ENCODE measurements at regions not wholly inside any gene's neighbourhood (a gene's known extent, or its start where the extent isn't known, plus 50 kb on each side); places are given as distances from the start of the nearest gene placed in this dataset.

DNA sequence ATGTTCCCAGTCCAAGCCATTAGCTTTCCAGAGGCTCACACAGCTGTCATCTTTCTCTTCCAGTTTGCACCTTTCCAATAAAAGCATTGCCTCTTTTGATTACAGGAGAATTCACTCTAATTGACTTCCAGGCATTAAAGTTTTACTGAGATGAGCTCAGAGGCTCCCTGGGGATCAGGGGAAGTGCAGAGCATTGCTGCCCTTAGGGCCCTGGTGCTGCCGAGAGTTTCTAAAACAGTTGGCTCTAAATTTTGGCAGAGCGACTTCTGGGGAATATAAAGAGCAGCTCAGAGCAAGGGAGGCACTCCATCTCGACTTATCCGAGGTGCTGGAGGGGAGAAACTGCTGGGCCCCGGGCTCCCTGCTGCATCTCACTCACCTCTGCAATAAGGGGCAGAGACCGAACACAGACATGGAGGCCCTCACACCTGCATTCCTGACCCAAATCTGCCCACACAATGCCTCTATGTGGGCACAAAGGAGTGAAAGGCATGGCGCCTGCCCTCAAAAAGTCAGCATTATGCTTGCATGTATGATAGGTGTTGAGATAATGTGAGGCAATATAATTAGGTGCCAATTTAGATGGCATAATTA is 61.7 kb downstream of the SCN11A start:
- Histone ChIP-seq H3K4me3 (ENCODE audit: low read depth, low read length) (no peak overlapping the region), H3K36me3 (no peaks in the 10 kb centered on the region), H3K27me3 (no peaks in the 10 kb centered on the region), H3K9me3 (no peaks in the 10 kb centered on the region), H3K4me1 (no peaks in the 10 kb centered on the region)
- DNase-seq: peak; percentile 27
- TF ChIP-seq, protein P1, sequence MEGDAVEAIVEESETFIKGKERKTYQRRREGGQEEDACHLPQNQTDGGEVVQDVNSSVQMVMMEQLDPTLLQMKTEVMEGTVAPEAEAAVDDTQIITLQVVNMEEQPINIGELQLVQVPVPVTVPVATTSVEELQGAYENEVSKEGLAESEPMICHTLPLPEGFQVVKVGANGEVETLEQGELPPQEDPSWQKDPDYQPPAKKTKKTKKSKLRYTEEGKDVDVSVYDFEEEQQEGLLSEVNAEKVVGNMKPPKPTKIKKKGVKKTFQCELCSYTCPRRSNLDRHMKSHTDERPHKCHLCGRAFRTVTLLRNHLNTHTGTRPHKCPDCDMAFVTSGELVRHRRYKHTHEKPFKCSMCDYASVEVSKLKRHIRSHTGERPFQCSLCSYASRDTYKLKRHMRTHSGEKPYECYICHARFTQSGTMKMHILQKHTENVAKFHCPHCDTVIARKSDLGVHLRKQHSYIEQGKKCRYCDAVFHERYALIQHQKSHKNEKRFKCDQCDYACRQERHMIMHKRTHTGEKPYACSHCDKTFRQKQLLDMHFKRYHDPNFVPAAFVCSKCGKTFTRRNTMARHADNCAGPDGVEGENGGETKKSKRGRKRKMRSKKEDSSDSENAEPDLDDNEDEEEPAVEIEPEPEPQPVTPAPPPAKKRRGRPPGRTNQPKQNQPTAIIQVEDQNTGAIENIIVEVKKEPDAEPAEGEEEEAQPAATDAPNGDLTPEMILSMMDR (IDR thresholded peaks at IDR 0.05; ENCODE audit: low read depth, low read length): no peak

- no peak for DNase-seq
- Histone ChIP-seq H3K4me1 (no peaks in the 10 kb centered on the region), H3K4me3 (ENCODE audit: low read depth, low read length) (no peak overlapping the region), H3K9me3 (no peaks in the 10 kb centered on the region), H3K36me3 (no peaks in the 10 kb centered on the region), H3K27me3 (no peaks in the 10 kb centered on the region)
- TF ChIP-seq, protein P1 (IDR thresholded peaks at IDR 0.05; ENCODE audit: low read depth, low read length): no peak
These were observed 62.8 kb downstream of the SCN11A start for GRCh38 chr3:38988955-38989354.

- Histone ChIP-seq H3K36me3 (no peaks in the 10 kb centered on the region), H3K9me3 (no peaks in the 10 kb centered on the region), H3K4me1 (no peaks in the 10 kb centered on the region), H3K27me3 (no peaks in the 10 kb centered on the region), H3K4me3 (ENCODE audit: low read depth, low read length) (no peak overlapping the region)
- TF ChIP-seq, protein P1 (IDR thresholded peaks at IDR 0.05; ENCODE audit: low read depth, low read length): no peak
- no peak for DNase-seq
These were observed 64.3 kb downstream of the SCN11A start for GRCh38 chr3:38987456-38987855.

DNA sequence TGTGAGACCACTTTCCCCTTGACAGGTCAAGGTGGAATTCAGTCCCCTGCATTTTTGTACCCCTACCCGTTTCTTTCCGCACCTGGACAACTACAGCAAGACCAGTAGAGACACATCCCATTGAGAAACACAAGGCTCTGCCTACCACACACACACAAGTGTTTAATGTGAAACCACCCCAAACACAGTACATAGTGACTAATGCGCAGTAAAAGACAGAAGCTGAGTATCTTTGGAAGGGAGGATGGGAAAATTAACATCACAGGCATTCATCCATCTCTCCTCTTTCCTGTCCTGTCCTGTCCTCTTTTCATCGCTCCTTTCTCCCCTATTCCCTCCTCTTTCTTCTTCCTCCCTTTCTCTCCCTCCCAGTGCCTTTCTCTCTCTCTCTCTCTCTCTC is 64.8 kb downstream of the SCN11A start:
- TF ChIP-seq, protein P1 (IDR thresholded peaks at IDR 0.05; ENCODE audit: low read depth, low read length): no peak
- H3K36me3 ChIP-seq: no peaks in the 10 kb centered on the region

GRCh38 chr3:38985981-38986380 is 65.8 kb downstream of the SCN11A start:
- Histone ChIP-seq H3K9me3 (no peaks in the 10 kb centered on the region), H3K27me3 (no peaks in the 10 kb centered on the region), H3K4me1 (no peaks in the 10 kb centered on the region), H3K4me3 (ENCODE audit: low read depth, low read length) (no peak overlapping the region), H3K36me3 (no peaks in the 10 kb centered on the region)
- DNase-seq: no peak
- TF ChIP-seq, protein P1 (IDR thresholded peaks at IDR 0.05; ENCODE audit: low read depth, low read length): no peak

More for the DNA sequence above, 64.8 kb downstream of the SCN11A start:
- no peak overlapping the region for H3K4me3 ChIP-seq (ENCODE audit: low read depth, low read length)
- H3K4me1 ChIP-seq: no peaks in the 10 kb centered on the region
- H3K27me3 ChIP-seq: no peaks in the 10 kb centered on the region
- DNase-seq: no peak
- no peaks in the 10 kb centered on the region for H3K9me3 ChIP-seq

DNA sequence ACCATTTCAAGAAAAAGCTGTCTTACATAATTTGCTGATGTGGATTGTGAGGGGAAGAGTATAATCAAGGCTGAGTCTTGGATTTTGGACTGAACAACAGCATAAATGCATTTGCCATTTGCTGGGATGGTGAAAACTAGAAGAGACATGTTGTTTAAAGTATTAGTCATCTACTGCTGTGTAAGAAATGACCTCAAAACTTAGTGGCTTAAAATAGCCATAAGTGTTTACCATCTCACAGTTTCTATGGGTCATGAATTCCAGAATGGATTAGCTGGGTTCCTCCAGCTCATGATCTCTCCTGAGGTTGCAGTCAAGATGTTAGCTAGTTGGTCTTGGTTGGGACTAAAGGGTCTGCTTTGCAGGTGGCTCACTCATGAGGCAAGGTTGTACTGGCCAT is 66.2 kb downstream of the SCN11A start:
- Histone ChIP-seq H3K4me3 (ENCODE audit: low read depth, low read length) (no peak overlapping the region), H3K36me3 (no peaks in the 10 kb centered on the region), H3K4me1 (no peaks in the 10 kb centered on the region), H3K9me3 (no peaks in the 10 kb centered on the region), H3K27me3 (no peaks in the 10 kb centered on the region)
- TF ChIP-seq, protein P1 (IDR thresholded peaks at IDR 0.05; ENCODE audit: low read depth, low read length): no peak
- no peak for DNase-seq

All from BE2C (cell line).